Spleen (tissue), 7 donors: ENCODE measurements at regions not wholly inside any gene's neighbourhood (a gene's known extent, or its start where the extent isn't known, plus 50 kb on each side); places are given as distances from the start of the nearest gene placed in this dataset.

Experiments used
- POLR2A ChIP-seq, 3 donors: fragments of 450-650 bp; IDR thresholded peaks; one replicate each; pipeline ENCODE4 v1.5.1; 2017; ENCODE audit warnings: antibody characterized with exemption in 3 of 3, mild to moderate bottlenecking in 1 of 3
- TF ChIP-seq, protein P1 (sequence below), 11 experiments: fragments of 200-600 bp in 7 of 11; fragments of 450-650 bp in 4 of 11; sonication (generic) in 4 of 11; IDR thresholded peaks in 8 of 11; conservative IDR thresholded peaks in 3 of 11; 1 replicate in 7 of 11; 2 replicates in 4 of 11; pipeline versions ENCODE4 v1.4.0 to v1.8.0; 2016 to 2021; ENCODE audit warnings: antibody characterized with exemption in 11 of 11, inconsistent platforms in 4 of 11, mild to moderate bottlenecking in 1 of 11
- donor health status: DM: no; HTN: no; CAD: no; lungs with moderate emphysema.
- donor health status: DM: no; HTN: no; CAD: no.
- donor health status: DM: no; HTN: no; CAD: no.

DNA sequence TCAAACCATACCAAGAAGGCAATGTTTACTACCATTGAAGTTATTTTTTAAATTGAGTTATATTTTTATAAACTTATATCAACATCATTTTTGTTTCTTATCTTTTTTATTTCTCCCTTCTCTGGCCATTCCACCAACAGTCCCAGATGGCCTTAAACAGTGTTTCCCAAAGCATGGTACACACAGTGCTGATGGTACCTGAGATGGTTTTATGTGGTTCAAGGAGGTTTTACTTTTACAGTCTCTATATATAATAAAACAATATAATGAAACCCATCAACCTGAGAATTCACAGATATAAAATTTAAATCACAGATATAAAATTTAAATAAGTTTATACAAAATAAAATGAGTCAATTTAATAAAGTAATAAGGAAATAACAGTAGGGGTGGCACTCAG is 65.1 kb upstream of the MSTN start:
- TF ChIP-seq, protein P1, sequence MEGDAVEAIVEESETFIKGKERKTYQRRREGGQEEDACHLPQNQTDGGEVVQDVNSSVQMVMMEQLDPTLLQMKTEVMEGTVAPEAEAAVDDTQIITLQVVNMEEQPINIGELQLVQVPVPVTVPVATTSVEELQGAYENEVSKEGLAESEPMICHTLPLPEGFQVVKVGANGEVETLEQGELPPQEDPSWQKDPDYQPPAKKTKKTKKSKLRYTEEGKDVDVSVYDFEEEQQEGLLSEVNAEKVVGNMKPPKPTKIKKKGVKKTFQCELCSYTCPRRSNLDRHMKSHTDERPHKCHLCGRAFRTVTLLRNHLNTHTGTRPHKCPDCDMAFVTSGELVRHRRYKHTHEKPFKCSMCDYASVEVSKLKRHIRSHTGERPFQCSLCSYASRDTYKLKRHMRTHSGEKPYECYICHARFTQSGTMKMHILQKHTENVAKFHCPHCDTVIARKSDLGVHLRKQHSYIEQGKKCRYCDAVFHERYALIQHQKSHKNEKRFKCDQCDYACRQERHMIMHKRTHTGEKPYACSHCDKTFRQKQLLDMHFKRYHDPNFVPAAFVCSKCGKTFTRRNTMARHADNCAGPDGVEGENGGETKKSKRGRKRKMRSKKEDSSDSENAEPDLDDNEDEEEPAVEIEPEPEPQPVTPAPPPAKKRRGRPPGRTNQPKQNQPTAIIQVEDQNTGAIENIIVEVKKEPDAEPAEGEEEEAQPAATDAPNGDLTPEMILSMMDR (IDR thresholded peaks at IDR 0.05 in 8 of 11, conservative IDR thresholded peaks at IDR 0.05 in 3 of 11) = no peak
- TF ChIP-seq POLR2A (IDR thresholded peaks at IDR 0.05) = no peak
